ENCODE measurements at regions not wholly inside any gene's neighbourhood (a gene's known extent, or its start where the extent isn't known, plus 50 kb on each side); places are given as distances from the start of the nearest gene placed in this dataset.

DNA sequence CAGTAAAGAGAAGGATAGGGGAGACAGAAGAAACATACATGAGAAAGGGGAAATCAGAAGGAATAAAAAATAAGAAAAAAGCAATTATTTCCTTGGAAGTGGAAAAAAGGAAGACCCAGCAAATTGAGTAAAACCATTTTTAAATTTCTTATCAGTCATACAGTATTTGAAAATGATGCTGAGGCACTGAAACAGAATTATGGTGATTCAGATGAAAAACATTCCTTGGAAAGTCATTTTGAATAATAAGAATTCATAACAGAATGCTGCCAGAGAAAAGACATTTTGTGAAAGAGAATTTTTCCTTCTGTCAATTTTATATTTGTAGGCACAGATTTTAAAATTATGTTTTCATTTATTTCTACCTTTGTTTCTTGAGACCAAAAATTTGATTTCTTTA, 895.5 kb upstream of the EPHA5 start:
- no peaks in the 10 kb centered on the region for H3K36me3 ChIP-seq (ENCODE audit: control insufficient read depth in 2 of 2, extremely low read depth in 1 of 2, insufficient read depth in 2 of 2, low read length in 2 of 2)
- no peak overlapping the region for H2AFZ ChIP-seq (ENCODE audit: control insufficient read depth, low read length)
- H3K9ac ChIP-seq (ENCODE audit: control insufficient read depth, extremely low read depth, insufficient read depth, low read length): no peak overlapping the region
- H3K27me3 ChIP-seq (ENCODE audit: control insufficient read depth, extremely low read depth, insufficient read depth, low read length): no peaks in the 10 kb centered on the region
- H3K4me2 ChIP-seq (ENCODE audit: control insufficient read depth, extremely low read depth, insufficient read depth, low read depth, low read length): no peak overlapping the region
- peaks cover 22% of the 10 kb centered on the region for H3K4me1 ChIP-seq (ENCODE audit: control insufficient read depth, extremely low read depth, insufficient read depth, low read length)
- no peaks in the 10 kb centered on the region for H3K9me3 ChIP-seq (ENCODE audit: control insufficient read depth, low read depth, low read length)
- no peak overlapping the region for H3K27ac ChIP-seq (ENCODE audit: control insufficient read depth, insufficient read depth, low read length)
- DNase-seq (ENCODE audit: low read depth, low spot score) (no peak), FAIRE-seq (no peak)
- dilution Hi-C loops (cut with MboI; ENCODE audit: extremely low pct_ligation_motif_present, low sequenced_read_pairs): no loop called here
- H4K20me1 ChIP-seq (ENCODE audit: control insufficient read depth, extremely low read depth, insufficient read depth, low read length): no peaks in the 10 kb centered on the region
- TF ChIP-seq EZH2 (IDR thresholded peaks at IDR 0.05; ENCODE audit: low read length): no peak
- TF ChIP-seq, protein P1, sequence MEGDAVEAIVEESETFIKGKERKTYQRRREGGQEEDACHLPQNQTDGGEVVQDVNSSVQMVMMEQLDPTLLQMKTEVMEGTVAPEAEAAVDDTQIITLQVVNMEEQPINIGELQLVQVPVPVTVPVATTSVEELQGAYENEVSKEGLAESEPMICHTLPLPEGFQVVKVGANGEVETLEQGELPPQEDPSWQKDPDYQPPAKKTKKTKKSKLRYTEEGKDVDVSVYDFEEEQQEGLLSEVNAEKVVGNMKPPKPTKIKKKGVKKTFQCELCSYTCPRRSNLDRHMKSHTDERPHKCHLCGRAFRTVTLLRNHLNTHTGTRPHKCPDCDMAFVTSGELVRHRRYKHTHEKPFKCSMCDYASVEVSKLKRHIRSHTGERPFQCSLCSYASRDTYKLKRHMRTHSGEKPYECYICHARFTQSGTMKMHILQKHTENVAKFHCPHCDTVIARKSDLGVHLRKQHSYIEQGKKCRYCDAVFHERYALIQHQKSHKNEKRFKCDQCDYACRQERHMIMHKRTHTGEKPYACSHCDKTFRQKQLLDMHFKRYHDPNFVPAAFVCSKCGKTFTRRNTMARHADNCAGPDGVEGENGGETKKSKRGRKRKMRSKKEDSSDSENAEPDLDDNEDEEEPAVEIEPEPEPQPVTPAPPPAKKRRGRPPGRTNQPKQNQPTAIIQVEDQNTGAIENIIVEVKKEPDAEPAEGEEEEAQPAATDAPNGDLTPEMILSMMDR (optimal IDR thresholded peaks at IDR 0.05 in 1 of 3, IDR thresholded peaks at IDR 0.05 in 1 of 3, conservative IDR thresholded peaks at IDR 0.05 in 1 of 3; ENCODE audit: extremely low read depth in 1 of 3, insufficient read depth in 2 of 3, low read length in 3 of 3): no peak
- H3K4me3 ChIP-seq (ENCODE audit: control insufficient read depth in 2 of 3, extremely low read depth in 1 of 3, insufficient read depth in 2 of 3, low read depth in 1 of 3, low read length in 3 of 3): no peak overlapping the region
- no peaks in the 10 kb centered on the region for H3K79me2 ChIP-seq (ENCODE audit: control insufficient read depth, insufficient read depth, low read length)
- no peaks in the 10 kb centered on the region for H3K9me1 ChIP-seq (ENCODE audit: control insufficient read depth, extremely low read depth, insufficient read depth, low read length)

DNA sequence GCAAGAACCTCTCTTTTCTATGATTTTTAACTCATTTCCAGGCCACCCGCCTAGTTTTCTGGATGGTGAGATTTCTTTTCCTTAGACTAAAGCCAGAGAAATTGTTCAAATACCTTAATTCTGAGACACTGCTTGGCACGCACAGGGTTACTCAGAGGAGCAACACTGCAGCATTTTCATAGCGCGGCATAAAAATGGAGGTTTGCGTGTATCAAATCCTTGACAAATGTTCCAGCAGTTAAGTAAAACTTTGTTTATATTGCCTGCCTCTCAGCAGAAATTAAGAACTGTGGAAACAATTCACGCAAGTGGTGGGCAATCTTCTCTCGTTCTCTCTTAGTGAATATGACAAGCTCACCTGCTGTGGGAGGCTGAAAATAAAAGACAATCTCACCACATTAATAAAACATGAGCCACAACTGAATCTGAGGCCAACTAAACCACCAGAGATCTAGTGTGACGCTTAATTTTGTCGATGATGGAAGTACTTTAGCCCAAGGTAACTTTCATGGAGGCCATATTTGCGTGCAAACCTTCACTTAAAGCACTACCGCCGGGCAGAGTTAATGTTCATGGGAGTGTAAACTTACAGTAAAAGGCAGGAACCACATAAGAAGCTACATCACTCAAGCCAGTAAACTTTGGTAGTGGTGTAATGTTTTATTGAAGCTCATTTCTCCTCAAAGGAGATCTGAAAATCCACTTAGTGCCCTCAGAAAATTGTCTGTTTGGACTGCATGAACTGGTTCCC, 894.8 kb upstream of the EPHA5 start:
- Histone ChIP-seq H3K27ac (ENCODE audit: control insufficient read depth, insufficient read depth, low read length) (no peak overlapping the region), H3K36me3 (ENCODE audit: control insufficient read depth in 2 of 2, extremely low read depth in 1 of 2, insufficient read depth in 2 of 2, low read length in 2 of 2) (no peaks in the 10 kb centered on the region), H3K4me3 (ENCODE audit: control insufficient read depth in 2 of 3, extremely low read depth in 1 of 3, insufficient read depth in 2 of 3, low read depth in 1 of 3, low read length in 3 of 3) (no peak overlapping the region), H3K4me1 (ENCODE audit: control insufficient read depth, extremely low read depth, insufficient read depth, low read length) (peaks cover 22% of the 10 kb centered on the region), H3K4me2 (ENCODE audit: control insufficient read depth, extremely low read depth, insufficient read depth, low read depth, low read length) (no peak overlapping the region), H2AFZ (ENCODE audit: control insufficient read depth, low read length) (no peak overlapping the region), H3K27me3 (ENCODE audit: control insufficient read depth, extremely low read depth, insufficient read depth, low read length) (no peaks in the 10 kb centered on the region), H3K9me3 (ENCODE audit: control insufficient read depth, low read depth, low read length) (no peaks in the 10 kb centered on the region), H4K20me1 (ENCODE audit: control insufficient read depth, extremely low read depth, insufficient read depth, low read length) (no peaks in the 10 kb centered on the region), H3K9ac (ENCODE audit: control insufficient read depth, extremely low read depth, insufficient read depth, low read length) (no peak overlapping the region), H3K9me1 (ENCODE audit: control insufficient read depth, extremely low read depth, insufficient read depth, low read length) (no peaks in the 10 kb centered on the region), H3K79me2 (ENCODE audit: control insufficient read depth, insufficient read depth, low read length) (no peaks in the 10 kb centered on the region)
- FAIRE-seq: no peak
- TF ChIP-seq, protein P1 (optimal IDR thresholded peaks at IDR 0.05 in 1 of 3, IDR thresholded peaks at IDR 0.05 in 1 of 3, conservative IDR thresholded peaks at IDR 0.05 in 1 of 3; ENCODE audit: extremely low read depth in 1 of 3, insufficient read depth in 2 of 3, low read length in 3 of 3): no peak
- TF ChIP-seq EZH2 (IDR thresholded peaks at IDR 0.05; ENCODE audit: low read length): no peak
- dilution Hi-C loops (cut with MboI; ENCODE audit: extremely low pct_ligation_motif_present, low sequenced_read_pairs): no loop called here
- DNase-seq (ENCODE audit: low read depth, low spot score): no peak

All from keratinocyte (primary cell).